Kidney (tissue), 13 donors: ENCODE measurements at regions not wholly inside any gene's neighbourhood (a gene's known extent, or its start where the extent isn't known, plus 50 kb on each side); places are given as distances from the start of the nearest gene placed in this dataset.

Experiments
- DNase-seq, 5 donors: peaks; one replicate each; pipeline ENCODE4 v3.0.0-alpha.2; 2013 to 2020
- FAIRE-seq: peaks from 2 replicates; lab custom pipeline; 2012; peaks lifted over from hg19 to GRCh38; lab: Jason Lieb, UNC
- H3K27ac ChIP-seq, 2 donors: one replicate each; pipeline ENCODE4 v1.7.0; 2013; ENCODE audit warnings: low read depth in 2 of 2, low read length in 2 of 2, inconsistent platforms in 1 of 2
- H3K27me3 ChIP-seq: one replicate; pipeline ENCODE4 v1.7.1; 2013; ENCODE audit warnings: low read length, inconsistent platforms; ENCODE audit not compliant: control insufficient read depth, insufficient read depth
- H3K36me3 ChIP-seq, 3 donors: one replicate each; pipeline versions ENCODE4 v1.7.0 to v1.7.1; 2013; ENCODE audit warnings: low read length in 3 of 3, control low read depth in 1 of 3, inconsistent platforms in 1 of 3; ENCODE audit not compliant: insufficient read depth in 3 of 3, control insufficient read depth in 2 of 3
- H3K4me1 ChIP-seq, 3 donors: one replicate each; pipeline versions ENCODE4 v1.7.0 to v1.7.1; 2013; ENCODE audit warnings: low read length in 3 of 3, inconsistent platforms in 1 of 3, low read depth in 1 of 3; ENCODE audit not compliant: control insufficient read depth in 2 of 3, insufficient read depth in 2 of 3
- H3K4me3 ChIP-seq, 3 donors: one replicate each; pipeline versions ENCODE4 v1.7.0 to v1.8.1; 2013; ENCODE audit warnings: low read length in 3 of 3, control low read depth in 1 of 3, inconsistent platforms in 1 of 3
- H3K9ac ChIP-seq, 3 donors: one replicate each; pipeline versions ENCODE4 v1.7.0 to v1.7.1; 2013; ENCODE audit warnings: low read length in 3 of 3, control low read depth in 1 of 3, inconsistent platforms in 1 of 3
- H3K9me3 ChIP-seq, 3 donors: one replicate each; pipeline versions ENCODE4 v1.7.0 to v1.7.1; 2013; ENCODE audit warnings: low read length in 3 of 3, control low read depth in 1 of 3, inconsistent platforms in 1 of 3; ENCODE audit not compliant: control insufficient read depth in 2 of 3, insufficient read depth in 1 of 3
- intact Hi-C: fragments of 100-400 bp; cut with DNase I; formaldehyde crosslinking; loops from one replicate; pipeline ENCODE4 v1.11.1; 2022
- TF ChIP-seq, protein P1 (sequence below): IDR thresholded peaks from 3 replicates; pipeline ENCODE4 v1.5.1; 2012; ENCODE audit warnings: mild to moderate bottlenecking, moderate library complexity, borderline replicate concordance; ENCODE audit not compliant: insufficient read depth; ENCODE audit errors: extremely low read depth
- donor health status: control.
- donor health status: control.
- donor health status: control.
- donor health status: control.
- donor health status: control.
- donor health status: DM: yes; HTN: yes; CAD: no.
- donor health status: Normal renal cell carcinoma (clear cell type).

DNA sequence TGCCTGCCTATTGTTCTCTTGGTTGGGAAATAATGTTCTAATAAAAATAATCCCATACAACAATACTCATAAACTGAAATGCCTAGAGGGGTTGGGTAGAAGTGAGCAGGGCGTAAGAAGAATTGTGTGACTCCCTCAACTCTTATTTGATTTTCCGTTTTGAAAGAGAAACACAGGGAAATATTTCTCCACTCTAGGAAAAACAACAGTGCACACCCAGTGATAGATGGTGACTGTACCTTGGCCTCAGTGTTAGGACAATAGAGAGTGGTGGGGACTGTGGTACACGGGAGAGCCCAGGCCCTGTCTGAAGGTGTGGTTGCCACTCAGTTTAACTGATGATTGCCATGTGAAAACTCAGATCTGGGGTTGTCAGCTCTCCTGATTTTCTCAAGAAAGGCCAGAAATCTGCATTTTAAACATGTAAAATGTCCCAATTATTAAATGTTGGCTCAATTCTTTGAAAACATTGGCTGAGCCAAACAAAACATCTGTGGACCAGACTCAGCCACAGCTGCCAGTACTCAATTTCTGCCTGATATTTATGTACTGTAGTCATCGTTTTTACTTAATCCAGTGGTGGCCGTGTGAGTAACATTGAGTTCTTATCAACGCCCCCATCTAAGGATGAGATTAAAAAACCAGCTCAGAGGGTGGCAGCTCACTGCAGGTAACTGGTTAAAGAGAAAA lies 103.8 kb upstream of the ZNF618 start:
- no peaks in the 10 kb centered on the region for H3K9me3 ChIP-seq
- no peak overlapping the region for H3K27ac ChIP-seq
- no peaks in the 10 kb centered on the region for H3K27me3 ChIP-seq
- intact Hi-C loops: no loop called here
- no peaks in the 10 kb centered on the region for H3K4me1 ChIP-seq
- peak in 2 of 5 donors; percentile 39 to 80 for DNase-seq
- no peak overlapping the region for H3K4me3 ChIP-seq
- no peak overlapping the region for H3K9ac ChIP-seq
- TF ChIP-seq, protein P1, sequence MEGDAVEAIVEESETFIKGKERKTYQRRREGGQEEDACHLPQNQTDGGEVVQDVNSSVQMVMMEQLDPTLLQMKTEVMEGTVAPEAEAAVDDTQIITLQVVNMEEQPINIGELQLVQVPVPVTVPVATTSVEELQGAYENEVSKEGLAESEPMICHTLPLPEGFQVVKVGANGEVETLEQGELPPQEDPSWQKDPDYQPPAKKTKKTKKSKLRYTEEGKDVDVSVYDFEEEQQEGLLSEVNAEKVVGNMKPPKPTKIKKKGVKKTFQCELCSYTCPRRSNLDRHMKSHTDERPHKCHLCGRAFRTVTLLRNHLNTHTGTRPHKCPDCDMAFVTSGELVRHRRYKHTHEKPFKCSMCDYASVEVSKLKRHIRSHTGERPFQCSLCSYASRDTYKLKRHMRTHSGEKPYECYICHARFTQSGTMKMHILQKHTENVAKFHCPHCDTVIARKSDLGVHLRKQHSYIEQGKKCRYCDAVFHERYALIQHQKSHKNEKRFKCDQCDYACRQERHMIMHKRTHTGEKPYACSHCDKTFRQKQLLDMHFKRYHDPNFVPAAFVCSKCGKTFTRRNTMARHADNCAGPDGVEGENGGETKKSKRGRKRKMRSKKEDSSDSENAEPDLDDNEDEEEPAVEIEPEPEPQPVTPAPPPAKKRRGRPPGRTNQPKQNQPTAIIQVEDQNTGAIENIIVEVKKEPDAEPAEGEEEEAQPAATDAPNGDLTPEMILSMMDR: no peak
- no peaks in the 10 kb centered on the region for H3K36me3 ChIP-seq
- FAIRE-seq: no peak

DNA sequence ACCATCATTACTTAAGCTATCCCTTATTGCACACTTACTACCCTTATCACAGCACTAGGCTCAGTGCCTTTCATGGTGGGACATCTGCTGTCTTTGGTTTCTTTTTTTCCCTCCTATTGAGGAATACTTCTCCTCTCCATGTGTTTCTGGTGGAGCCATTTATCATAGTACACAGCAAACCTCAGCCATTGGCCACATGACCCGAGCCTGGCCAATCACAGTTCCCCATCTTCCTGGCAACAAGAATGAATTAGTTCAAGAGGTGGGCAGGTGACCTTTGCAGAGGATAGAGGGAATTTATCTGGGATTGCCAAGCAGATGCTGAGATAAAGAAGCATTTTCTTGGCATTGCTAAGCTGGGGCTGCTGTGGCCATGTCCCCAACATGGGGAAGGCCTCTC lies 101.1 kb upstream of the ZNF618 start:
- H3K9ac ChIP-seq: no peak overlapping the region
- TF ChIP-seq, protein P1: no peak
- H3K4me1 ChIP-seq: no peaks in the 10 kb centered on the region
- no peak overlapping the region for H3K4me3 ChIP-seq
- FAIRE-seq: no peak
- intact Hi-C loops: no loop called here
- H3K9me3 ChIP-seq: no peaks in the 10 kb centered on the region
- H3K27ac ChIP-seq: no peak overlapping the region
- no peaks in the 10 kb centered on the region for H3K27me3 ChIP-seq
- DNase-seq: no peak
- H3K36me3 ChIP-seq: no peaks in the 10 kb centered on the region

DNA sequence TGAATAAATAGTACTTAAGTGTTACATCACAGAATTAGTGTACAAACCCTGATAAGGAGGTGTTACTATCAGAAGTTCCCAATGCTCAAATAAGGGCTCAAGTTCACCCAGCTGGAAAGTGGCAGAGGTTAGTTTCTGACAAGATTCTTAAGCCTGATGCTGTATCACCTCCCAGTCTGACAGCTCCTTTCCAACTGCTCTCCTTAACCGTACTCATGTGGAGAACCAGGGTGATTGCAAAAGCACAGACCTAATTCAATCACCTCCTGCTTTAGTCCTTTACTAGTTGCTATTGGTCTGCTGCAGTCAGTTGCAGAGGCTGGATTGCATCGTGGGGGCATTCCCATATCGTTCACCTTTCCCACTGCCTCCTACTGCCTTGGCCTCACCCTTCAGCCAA lies 100.4 kb upstream of the ZNF618 start:
- FAIRE-seq: no peak
- Histone ChIP-seq H3K9ac (no peak overlapping the region), H3K4me1 (no peaks in the 10 kb centered on the region), H3K27ac (no peak overlapping the region), H3K27me3 (no peaks in the 10 kb centered on the region), H3K4me3 (no peak overlapping the region), H3K36me3 (no peaks in the 10 kb centered on the region), H3K9me3 (no peaks in the 10 kb centered on the region)
- TF ChIP-seq, protein P1: no peak
- DNase-seq: no peak
- intact Hi-C loops: no loop called here

DNA sequence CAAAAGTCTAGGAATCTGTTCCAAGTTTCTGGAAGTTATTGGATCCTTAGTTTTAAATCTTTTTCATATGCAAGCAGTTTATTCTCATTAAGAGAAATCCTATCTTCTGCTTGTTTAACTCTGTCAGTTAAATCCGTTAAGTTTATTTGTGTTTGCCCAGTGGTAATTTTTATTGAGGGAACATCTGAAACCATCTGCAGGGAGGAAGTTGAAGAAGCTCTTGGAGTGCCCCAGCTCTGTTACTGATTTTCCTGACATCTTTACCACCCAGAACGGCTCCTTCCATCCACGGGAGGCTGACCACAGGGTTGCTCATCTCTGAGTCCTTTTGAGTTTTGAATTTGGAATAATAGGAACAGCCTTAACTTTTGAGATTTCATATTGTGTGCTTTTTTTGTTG lies 99.9 kb upstream of the ZNF618 start:
- FAIRE-seq: no peak
- intact Hi-C loops: no loop called here
- TF ChIP-seq, protein P1: no peak
- DNase-seq: peak in 1 of 5 donors; percentile 30
- H3K36me3 ChIP-seq: no peaks in the 10 kb centered on the region
- H3K9ac ChIP-seq: no peak overlapping the region
- no peaks in the 10 kb centered on the region for H3K4me1 ChIP-seq
- no peaks in the 10 kb centered on the region for H3K27me3 ChIP-seq
- H3K27ac ChIP-seq: no peak overlapping the region
- H3K4me3 ChIP-seq: no peak overlapping the region
- H3K9me3 ChIP-seq: no peaks in the 10 kb centered on the region
